NCI-H1105 treated with DMSO at 0.1 percent for 48 hours (cell line): ENCODE measurements at regions not wholly inside any gene's neighbourhood (a gene's known extent, or its start where the extent isn't known, plus 50 kb on each side); places are given as distances from the start of the nearest gene placed in this dataset.

Experiments
- DNase-seq: peaks from one replicate; lab custom pipeline; 2025; lab: John Stamatoyannopoulos, UW

DNA sequence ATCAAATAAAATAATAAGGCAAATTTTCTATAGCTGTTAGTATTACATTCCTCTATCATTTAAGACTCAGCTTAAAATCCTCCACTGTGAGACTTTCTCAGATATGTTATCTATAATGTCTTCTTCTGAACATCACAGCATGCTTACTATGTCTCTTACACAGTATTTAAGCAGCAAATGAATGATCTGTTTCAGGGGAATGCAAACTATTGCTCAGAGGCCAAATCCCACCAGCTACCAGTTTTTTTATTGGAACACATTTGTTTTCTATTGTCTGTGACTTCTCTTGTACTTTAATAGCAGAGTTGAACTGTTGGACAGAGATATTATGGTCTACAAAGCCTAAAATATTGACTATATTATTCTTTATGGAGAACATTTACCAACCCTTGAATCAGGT is 59.6 kb downstream of the C3orf38 start:
- DNase-seq: no peak

DNA sequence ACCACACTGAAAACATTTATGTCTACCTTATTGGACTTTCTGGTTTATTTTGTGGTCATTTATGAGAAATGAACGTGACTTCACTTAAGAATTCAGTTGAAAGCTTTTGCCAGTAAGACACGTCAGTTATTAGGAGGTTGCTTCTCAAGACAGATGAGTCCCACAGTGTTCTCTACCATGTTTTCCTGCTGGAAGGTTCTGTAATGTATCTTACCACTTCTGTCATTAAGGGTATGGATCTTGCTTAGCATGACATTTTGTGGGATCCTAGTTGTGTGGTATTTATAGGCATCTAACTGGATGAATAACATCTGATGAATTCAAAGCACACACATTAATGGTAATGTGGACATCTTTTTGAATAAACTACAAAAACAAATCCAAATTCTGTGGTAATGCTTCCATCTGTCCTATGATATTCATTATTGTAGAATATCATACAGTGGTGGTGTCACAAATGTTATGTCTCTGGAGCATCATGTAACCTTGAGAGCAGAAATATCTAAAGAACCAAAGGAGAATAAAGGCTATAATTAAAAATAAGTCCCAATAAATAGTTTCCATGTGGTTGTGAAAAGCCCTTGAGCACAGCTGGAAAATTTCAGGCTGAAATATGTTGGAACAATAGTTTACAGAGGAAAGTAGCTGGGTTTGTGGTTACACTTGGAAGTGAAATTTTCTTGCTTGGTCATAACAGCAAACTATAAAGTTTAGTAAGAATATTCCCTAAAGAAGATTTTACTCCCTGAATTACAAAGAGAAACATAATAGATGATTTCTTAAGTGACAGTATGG is 61.5 kb downstream of the C3orf38 start:
- DNase-seq: no peak

DNA sequence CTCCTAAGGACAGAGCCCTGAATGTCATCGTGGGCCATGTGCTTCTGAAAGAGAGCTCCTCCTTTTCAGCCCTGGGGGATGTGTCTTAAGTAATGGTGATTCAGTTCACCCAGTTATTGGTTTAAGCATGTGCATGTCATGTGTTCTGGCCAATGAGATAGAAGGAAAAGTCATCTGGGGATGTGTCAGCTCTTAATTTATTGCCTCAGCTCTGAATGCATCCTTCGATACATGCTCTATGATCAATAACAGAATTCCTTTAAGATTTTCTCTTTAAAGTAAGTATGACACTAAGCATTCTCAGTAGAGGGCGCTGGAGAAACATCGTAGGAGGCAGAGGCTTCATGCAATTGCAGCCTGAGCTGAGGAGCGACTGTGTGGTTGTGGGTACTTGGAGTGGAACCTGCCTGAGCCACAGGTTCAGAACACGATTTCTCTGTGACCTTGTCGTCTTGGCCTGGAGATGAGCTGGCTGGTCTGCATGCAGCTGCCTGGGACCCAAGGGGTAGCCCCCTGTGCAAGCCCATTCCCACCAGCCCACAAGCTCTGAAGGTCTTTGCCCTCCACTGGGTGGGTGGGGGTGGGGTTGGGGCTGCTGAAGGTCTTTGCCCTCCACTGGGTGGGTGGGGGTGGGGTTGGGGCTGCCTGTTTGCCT is 69.5 kb downstream of the C3orf38 start:
- DNase-seq: peak; percentile 40

GRCh38 chr3:88220126-88220525 is 70.4 kb downstream of the C3orf38 start:
- DNase-seq: no peak

GRCh38 chr3:88221726-88222125 is 72.0 kb downstream of the C3orf38 start:
- no peak for DNase-seq

GRCh38 chr3:88222343-88222742 is 72.6 kb downstream of the C3orf38 start:
- no peak for DNase-seq

GRCh38 chr3:88225326-88226008 is 75.7 kb downstream of the C3orf38 start:
- no peak for DNase-seq

DNA sequence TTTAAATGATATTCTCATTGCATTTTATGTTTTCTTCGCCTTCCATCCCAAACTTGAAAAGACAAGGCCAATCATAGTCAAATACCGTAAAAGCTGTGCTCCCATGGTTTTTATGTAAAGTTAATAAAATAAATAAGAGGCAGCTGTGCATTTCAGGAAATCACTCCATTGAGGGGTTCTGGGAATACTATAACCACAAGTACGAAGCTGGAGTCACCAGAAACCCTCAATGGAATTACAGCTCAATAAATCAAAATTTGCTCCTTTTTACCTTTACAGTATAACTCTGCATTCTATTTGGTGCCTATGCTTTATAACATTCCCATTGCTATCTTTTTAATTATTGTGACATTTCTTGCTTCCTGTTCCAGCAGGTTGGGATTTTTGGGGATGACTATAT is 77.2 kb downstream of the C3orf38 start:
- DNase-seq: no peak

GRCh38 chr3:88230638-88231037 is 80.9 kb downstream of the C3orf38 start:
- no peak for DNase-seq

- DNase-seq: no peak
Measured at GRCh38 chr3:88231207-88231606, 81.4 kb downstream of the C3orf38 start.

DNA sequence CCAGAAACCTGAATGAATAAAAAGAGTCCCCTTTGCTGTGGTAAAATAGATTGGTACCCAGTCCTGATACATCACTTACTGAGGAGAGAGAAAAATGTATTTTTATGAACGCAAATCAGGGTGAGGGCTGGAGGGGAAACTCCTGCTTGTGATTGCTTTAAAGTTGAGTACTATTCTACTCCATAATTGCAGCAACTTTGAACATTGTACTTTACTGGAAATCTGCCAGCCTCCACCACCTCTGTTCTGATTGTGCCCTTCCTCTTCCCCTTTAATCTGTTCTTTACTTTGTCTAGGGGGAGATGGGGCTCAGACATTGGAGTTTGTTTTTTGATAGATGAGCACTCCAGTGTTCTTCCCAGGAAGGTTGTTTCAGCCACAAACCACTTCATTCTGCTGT is 81.9 kb downstream of the C3orf38 start:
- DNase-seq: no peak

GRCh38 chr3:88235102-88235501 is 85.3 kb downstream of the C3orf38 start:
- no peak for DNase-seq

- DNase-seq: no peak
Measured at GRCh38 chr3:88239870-88240269, 90.1 kb downstream of the C3orf38 start.

DNA sequence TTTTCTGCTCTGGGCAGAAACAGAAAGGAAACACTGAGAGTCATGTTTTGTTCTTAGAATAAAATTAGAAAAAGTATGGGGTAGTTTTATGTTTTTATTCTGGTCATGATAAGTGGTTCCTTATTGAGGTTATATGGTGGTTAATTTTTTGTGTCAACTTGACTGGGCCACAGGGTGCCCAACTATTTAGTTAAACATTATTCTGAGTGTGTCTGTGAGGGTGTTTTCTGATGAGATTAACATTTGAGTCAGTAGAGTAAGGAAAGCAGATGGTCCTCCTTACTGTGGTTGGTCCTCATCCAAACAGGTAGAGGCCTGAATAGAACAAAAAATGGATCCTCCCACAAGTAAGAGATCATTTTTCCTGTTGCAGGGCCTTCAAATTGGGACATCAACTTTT is 98.9 kb downstream of the C3orf38 start:
- DNase-seq: no peak

GRCh38 chr3:88259045-88259444 is 109.3 kb downstream of the C3orf38 start:
- no peak for DNase-seq

DNA sequence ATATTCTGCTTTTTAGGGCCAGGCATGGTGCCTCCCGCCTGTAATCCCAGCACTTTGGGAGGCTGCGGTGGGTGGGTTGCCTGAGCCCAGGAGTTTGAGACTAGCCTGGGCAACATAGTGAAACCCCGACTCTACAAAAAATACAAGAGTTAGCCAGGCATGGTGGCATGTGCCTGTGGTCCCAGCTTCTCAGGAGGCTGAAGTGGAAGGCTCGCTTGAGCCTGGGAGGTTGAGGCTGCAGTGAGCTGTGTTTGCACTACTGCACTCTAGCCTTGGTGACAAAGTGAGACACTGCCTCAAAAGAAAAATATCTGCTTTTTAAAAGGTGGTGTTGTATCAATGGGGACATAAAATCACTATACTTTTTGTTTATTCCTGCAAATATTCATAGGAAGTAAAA is 112.8 kb downstream of the C3orf38 start:
- DNase-seq: no peak

GRCh38 chr3:88263417-88264100 is 113.8 kb downstream of the C3orf38 start:
- DNase-seq: no peak

GRCh38 chr3:88267441-88267840 is 117.7 kb downstream of the C3orf38 start:
- DNase-seq: peak; percentile 9

DNA sequence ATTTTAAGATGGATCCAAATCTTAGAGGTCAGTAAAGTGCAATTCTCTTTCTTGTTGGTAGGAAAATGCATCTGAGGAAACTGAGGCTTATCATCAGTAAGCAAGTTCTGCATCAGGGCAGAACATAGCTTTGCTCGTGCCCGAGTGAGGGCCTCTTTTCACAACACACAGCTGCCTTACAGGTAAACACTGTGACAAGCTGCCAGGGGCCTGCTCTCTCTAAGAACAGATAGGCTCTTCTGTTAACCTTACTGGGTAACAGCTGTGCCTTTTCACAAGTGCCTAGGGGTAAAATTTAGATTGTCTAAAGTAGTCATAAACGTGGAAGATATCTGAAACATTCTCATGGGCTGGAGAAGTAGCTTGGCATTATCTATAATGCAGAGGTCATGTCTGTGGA is 118.1 kb downstream of the C3orf38 start:
- DNase-seq: no peak

GRCh38 chr3:88280326-88280725 is 130.6 kb downstream of the C3orf38 start:
- DNase-seq: no peak

DNA sequence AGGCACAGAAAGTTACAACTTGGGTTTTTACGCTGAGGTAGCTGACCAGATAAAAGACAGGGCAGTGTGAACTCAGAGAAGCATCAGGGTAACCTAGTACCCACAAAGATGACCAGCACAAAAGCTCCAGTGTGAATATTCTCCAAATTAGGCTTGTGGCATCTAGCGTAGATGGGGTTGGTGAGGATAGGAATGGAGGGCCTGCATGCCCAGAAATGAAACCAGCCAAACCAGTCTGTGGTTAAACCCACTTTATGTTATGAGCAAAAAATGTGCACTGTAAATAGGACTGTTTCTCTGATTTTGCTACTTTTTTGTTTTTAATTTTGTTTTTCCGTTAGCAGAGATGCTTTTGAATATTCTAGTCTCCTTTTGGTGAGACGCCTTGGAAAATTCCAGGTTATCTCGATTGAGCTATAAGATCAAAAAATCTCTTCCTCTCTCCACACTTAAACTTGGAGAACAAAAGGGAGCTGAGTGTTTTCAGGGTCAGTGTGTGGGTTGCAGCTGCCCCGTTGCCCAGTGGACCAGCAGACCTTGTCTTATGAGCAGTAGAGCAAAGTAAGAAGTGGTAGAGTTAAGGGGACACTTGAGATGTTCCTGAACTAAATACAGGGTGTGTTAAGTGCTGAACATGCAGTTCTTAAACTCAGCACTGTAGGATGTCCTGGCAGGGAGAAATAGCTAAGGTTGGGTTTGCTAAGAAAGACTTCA is 132.9 kb downstream of the C3orf38 start:
- no peak for DNase-seq

DNA sequence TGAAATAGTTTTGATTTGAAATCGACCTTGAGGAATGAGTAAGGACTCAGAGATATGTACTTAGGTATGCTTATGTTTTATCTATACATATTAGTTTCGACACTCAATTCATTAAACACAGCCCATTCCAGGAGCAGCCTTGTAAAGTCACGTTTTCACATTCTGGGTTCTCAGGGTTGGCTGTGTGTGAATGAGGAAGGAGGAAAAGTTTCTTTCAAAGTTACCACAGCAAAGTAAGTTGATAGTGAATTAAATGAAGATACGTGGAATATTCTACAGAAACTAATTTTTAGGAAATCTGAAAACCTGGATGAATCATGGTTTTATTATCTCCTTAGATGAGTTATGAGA is 133.5 kb downstream of the C3orf38 start:
- DNase-seq: no peak
